Neural cell (in vitro differentiated cells): ENCODE measurements at regions not wholly inside any gene's neighbourhood (a gene's known extent, or its start where the extent isn't known, plus 50 kb on each side); places are given as distances from the start of the nearest gene placed in this dataset.

Source experiments
- H2AFZ ChIP-seq: fragments of 200-600, 300-800 bp; sonication (generic), shearing (Covaris generic); 2 replicates; pipeline ENCODE4 v1.6.0; 2014; ENCODE audit warnings: low read depth, mild to moderate bottlenecking, antibody characterized with exemption, low read length, moderate library complexity
- H3F3A ChIP-seq: fragments of 200-600 bp; shearing (Covaris generic); 2 replicates; pipeline ENCODE4 v1.6.1; 2016; ENCODE audit warnings: mild to moderate bottlenecking, moderate library complexity, mixed read lengths, antibody characterized with exemption, low read length; ENCODE audit not compliant: insufficient read depth, poor library complexity, severe bottlenecking
- H3K27ac ChIP-seq: fragments of 200-600, 300-800 bp; sonication (generic), shearing (Covaris generic); 2 replicates; pipeline ENCODE4 v1.5.1; 2014; ENCODE audit warnings: mild to moderate bottlenecking, low read length, moderate library complexity
- H3K27me3 ChIP-seq: fragments of 300-800, 200-600 bp; sonication (generic), shearing (Covaris generic); 2 replicates; pipeline ENCODE4 v1.6.0; 2014; ENCODE audit warnings: mild to moderate bottlenecking, low read depth, low read length, moderate library complexity; ENCODE audit not compliant: insufficient read depth
- H3K36me3 ChIP-seq: fragments of 300-800, 200-600 bp; sonication (generic), shearing (Covaris generic); 2 replicates; pipeline ENCODE4 v1.5.1; 2014; ENCODE audit warnings: mild to moderate bottlenecking, antibody characterized with exemption, low read length, moderate library complexity; ENCODE audit not compliant: insufficient read depth
- H3K4me2 ChIP-seq: fragments of 300-800, 200-600 bp; sonication (generic), shearing (Covaris generic); 2 replicates; pipeline ENCODE4 v1.6.0; 2014; ENCODE audit warnings: mild to moderate bottlenecking, low read length
- H3K4me3 ChIP-seq: fragments of 300-800, 200-600 bp; sonication (generic), shearing (Covaris generic); 2 replicates; pipeline ENCODE4 v1.5.1; 2014; ENCODE audit warnings: mild to moderate bottlenecking, low read length, moderate library complexity
- H3K79me2 ChIP-seq: fragments of 200-600 bp; shearing (Covaris generic); replicated peaks from 2 replicates; pipeline ENCODE4 v1.6.0; 2014; ENCODE audit warnings: mild to moderate bottlenecking, low read length, moderate library complexity; ENCODE audit not compliant: insufficient read depth
- H3K9ac ChIP-seq: fragments of 300-800, 200-600 bp; sonication (generic), shearing (Covaris generic); 2 replicates; pipeline ENCODE4 v1.6.1; 2016; ENCODE audit warnings: mild to moderate bottlenecking, low read length, mixed read lengths
- H3K9me2 ChIP-seq: fragments of 200-600 bp; shearing (Covaris generic); 2 replicates; pipeline ENCODE4 v1.6.1; 2016; ENCODE audit warnings: mild to moderate bottlenecking, low read length, mixed read lengths; ENCODE audit not compliant: insufficient read depth
- H3K9me3 ChIP-seq: fragments of 200-600, 300-800 bp; sonication (generic), shearing (Covaris generic); 2 replicates; pipeline ENCODE4 v1.6.1; 2016; ENCODE audit warnings: mild to moderate bottlenecking, mixed run types, low read length, moderate library complexity, mixed read lengths
- H4K20me1 ChIP-seq: fragments of 200-600 bp; shearing (Covaris generic); 2 replicates; pipeline ENCODE4 v1.6.1; 2016; ENCODE audit warnings: mild to moderate bottlenecking, mixed run types; ENCODE audit not compliant: insufficient read depth
- CTCF ChIP-seq: fragments of 450-650 bp; IDR thresholded peaks from 2 replicates; pipeline ENCODE4 v1.5.1; 2014; ENCODE audit warnings: antibody characterized with exemption, mild to moderate bottlenecking, moderate library complexity; ENCODE audit not compliant: poor library complexity, severe bottlenecking
- EP300 ChIP-seq: fragments of 450-650 bp; conservative IDR thresholded peaks from 2 replicates; pipeline ENCODE4 v1.6.1; 2014; ENCODE audit warnings: antibody characterized with exemption, mild to moderate bottlenecking, moderate library complexity; ENCODE audit not compliant: poor library complexity, severe bottlenecking
- EZH2 ChIP-seq: fragments of 200-600, 300-800 bp; shearing (Covaris generic), sonication (generic); IDR thresholded peaks from 2 replicates; pipeline ENCODE4 v1.6.1; 2014; ENCODE audit warnings: antibody characterized with exemption, low read length, borderline replicate concordance, mild to moderate bottlenecking; ENCODE audit not compliant: insufficient read depth, poor library complexity, severe bottlenecking
- MXI1 ChIP-seq: fragments of 450-650 bp; conservative IDR thresholded peaks from 2 replicates; pipeline ENCODE4 v1.6.1; 2014; ENCODE audit warnings: antibody characterized with exemption, mild to moderate bottlenecking; ENCODE audit not compliant: poor library complexity, severe bottlenecking
- POLR2AphosphoS5 ChIP-seq: IDR thresholded peaks from 2 replicates; pipeline ENCODE4 v1.6.1; 2012
- RAD21 ChIP-seq: fragments of 450-650 bp; conservative IDR thresholded peaks from 2 replicates; pipeline ENCODE4 v1.6.1; 2014; ENCODE audit warnings: antibody characterized with exemption, mild to moderate bottlenecking, moderate library complexity
- SMC3 ChIP-seq: fragments of 450-650 bp; conservative IDR thresholded peaks from 2 replicates; pipeline ENCODE4 v1.6.1; 2014; ENCODE audit warnings: antibody characterized with exemption, mild to moderate bottlenecking, moderate library complexity; ENCODE audit not compliant: poor library complexity
- TAF1 ChIP-seq: IDR thresholded peaks from 2 replicates; pipeline ENCODE4 v1.6.1; 2012; ENCODE audit warnings: low read depth
- TF ChIP-seq, protein P1 (sequence below): IDR thresholded peaks from 2 replicates; pipeline ENCODE4 v1.6.1; 2012; ENCODE audit warnings: borderline replicate concordance

GRCh38 chr17:36752096-36752888 is 150.9 kb downstream of the MRM1 start:
- Histone ChIP-seq H3K27ac (no peak overlapping the region), H3K4me2 (no peak overlapping the region), H3K9ac (no peak overlapping the region), H3K27me3 (no peaks in the 10 kb centered on the region), H3F3A (no peaks in the 10 kb centered on the region), H3K4me3 (no peak overlapping the region), H3K36me3 (no peaks in the 10 kb centered on the region), H3K79me2 (no peaks in the 10 kb centered on the region), H3K9me2 (no peaks in the 10 kb centered on the region), H2AFZ (no peak overlapping the region), H4K20me1 (no peaks in the 10 kb centered on the region), H3K9me3 (no peaks in the 10 kb centered on the region)
- no peak for TF ChIP-seq EZH2
- TF ChIP-seq RAD21: no peak
- TF ChIP-seq EP300: no peak
- no peak for TF ChIP-seq TAF1
- no peak for TF ChIP-seq POLR2AphosphoS5

DNA sequence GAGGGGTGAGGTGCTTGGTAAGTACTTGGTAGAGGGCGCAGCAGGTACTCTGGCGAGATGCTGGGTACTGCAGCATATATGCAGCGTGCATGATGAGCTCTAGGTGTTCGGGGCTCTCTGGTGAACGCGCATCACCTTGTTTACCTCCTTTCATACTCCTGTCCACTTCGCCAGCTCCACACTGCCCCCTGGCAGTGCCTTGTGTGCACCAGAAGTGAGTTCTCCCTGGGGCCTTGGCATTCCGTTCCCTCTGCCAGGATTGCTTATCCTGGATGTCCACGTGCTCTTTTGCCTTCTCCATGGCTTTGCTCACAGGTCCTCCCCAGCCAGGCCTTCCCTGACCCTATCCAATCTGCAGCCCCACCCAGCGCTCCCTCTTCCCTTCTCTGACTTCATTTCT is 154.2 kb downstream of the MRM1 start:
- no peak overlapping the region for H3K27ac ChIP-seq
- no peaks in the 10 kb centered on the region for H3F3A ChIP-seq
- no peak overlapping the region for H3K4me2 ChIP-seq
- no peak for TF ChIP-seq EZH2
- TF ChIP-seq EP300: no peak
- no peak for TF ChIP-seq SMC3
- TF ChIP-seq MXI1: no peak
- TF ChIP-seq RAD21: no peak
- TF ChIP-seq TAF1: no peak
- no peak for TF ChIP-seq CTCF
- no peak for TF ChIP-seq POLR2AphosphoS5
- TF ChIP-seq, protein P1, sequence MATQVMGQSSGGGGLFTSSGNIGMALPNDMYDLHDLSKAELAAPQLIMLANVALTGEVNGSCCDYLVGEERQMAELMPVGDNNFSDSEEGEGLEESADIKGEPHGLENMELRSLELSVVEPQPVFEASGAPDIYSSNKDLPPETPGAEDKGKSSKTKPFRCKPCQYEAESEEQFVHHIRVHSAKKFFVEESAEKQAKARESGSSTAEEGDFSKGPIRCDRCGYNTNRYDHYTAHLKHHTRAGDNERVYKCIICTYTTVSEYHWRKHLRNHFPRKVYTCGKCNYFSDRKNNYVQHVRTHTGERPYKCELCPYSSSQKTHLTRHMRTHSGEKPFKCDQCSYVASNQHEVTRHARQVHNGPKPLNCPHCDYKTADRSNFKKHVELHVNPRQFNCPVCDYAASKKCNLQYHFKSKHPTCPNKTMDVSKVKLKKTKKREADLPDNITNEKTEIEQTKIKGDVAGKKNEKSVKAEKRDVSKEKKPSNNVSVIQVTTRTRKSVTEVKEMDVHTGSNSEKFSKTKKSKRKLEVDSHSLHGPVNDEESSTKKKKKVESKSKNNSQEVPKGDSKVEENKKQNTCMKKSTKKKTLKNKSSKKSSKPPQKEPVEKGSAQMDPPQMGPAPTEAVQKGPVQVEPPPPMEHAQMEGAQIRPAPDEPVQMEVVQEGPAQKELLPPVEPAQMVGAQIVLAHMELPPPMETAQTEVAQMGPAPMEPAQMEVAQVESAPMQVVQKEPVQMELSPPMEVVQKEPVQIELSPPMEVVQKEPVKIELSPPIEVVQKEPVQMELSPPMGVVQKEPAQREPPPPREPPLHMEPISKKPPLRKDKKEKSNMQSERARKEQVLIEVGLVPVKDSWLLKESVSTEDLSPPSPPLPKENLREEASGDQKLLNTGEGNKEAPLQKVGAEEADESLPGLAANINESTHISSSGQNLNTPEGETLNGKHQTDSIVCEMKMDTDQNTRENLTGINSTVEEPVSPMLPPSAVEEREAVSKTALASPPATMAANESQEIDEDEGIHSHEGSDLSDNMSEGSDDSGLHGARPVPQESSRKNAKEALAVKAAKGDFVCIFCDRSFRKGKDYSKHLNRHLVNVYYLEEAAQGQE: no peak
- H3K4me3 ChIP-seq: no peak overlapping the region
- no peaks in the 10 kb centered on the region for H3K27me3 ChIP-seq
- H3K36me3 ChIP-seq: no peaks in the 10 kb centered on the region
- H3K79me2 ChIP-seq: no peaks in the 10 kb centered on the region
- H3K9me3 ChIP-seq: no peaks in the 10 kb centered on the region
- H3K9me2 ChIP-seq: no peaks in the 10 kb centered on the region
- no peak overlapping the region for H2AFZ ChIP-seq
- H3K9ac ChIP-seq: no peak overlapping the region
- H4K20me1 ChIP-seq: no peaks in the 10 kb centered on the region
